HG03565 (cell line): ENCODE measurements at regions not wholly inside any gene's neighbourhood (a gene's known extent, or its start where the extent isn't known, plus 50 kb on each side); places are given as distances from the start of the nearest gene placed in this dataset.
"Not testable (repeated sequence)": the region's sequence is repeated elsewhere in the genome, so short reads cannot be mapped to it uniquely, and the experiment has no call there.

Source experiments
- ATAC-seq: cut with Tn5 transposase; IDR thresholded peaks from one replicate; pipeline ENCODE4 v1.9.1; 2021; ENCODE audit warnings: mild to moderate bottlenecking, moderate library complexity; ENCODE audit not compliant: unreplicated experiment

- no peak for ATAC-seq
These were observed 97.2 kb downstream of the KDR start for GRCh38 chr4:55028196-55028595.

- no peak for ATAC-seq
These were observed 97.8 kb downstream of the KDR start for GRCh38 chr4:55027596-55027995.

DNA sequence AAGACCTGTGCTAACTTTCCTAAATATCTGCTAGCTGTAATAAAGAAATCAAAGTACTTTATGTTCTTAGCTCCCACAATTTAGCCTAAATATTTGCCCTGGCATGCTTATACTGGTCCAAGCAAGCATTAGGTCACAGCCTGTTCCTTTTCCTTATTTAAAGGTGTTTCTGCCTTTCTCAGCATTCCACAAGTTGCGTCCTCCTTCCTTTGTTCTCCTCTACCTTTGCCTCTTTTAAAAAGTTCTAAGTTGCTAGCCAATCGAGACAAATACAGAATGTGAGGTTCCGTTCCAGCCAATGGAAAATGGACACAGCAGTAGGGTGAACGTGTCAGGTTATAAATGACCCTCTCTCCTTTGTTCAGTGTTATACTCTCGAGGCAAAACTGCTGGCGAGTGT lies 99.9 kb downstream of the KDR start:
- ATAC-seq = not testable (repeated sequence)

DNA sequence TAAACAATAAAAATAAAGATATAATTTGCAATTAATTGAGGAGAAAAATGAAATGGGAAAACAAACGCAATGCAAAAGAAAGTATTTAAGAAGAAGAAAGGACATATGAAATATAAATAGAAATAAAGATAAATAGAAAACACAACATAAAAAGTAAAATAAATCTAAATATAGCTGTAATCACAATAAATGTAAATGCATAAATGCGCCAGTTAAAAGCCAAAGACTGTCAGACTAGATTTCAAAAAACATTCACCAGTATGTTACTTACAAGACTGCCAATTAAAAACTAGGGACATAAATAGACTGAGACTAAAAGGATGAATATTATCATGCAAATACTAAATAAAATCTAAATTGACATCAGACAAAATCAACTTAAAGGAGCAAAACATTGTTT lies 102.4 kb downstream of the KDR start:
- ATAC-seq = no peak

GRCh38 chr4:55021214-55021613 lies 104.2 kb downstream of the KDR start:
- no peak for ATAC-seq

GRCh38 chr4:55020131-55020530 lies 105.3 kb downstream of the KDR start:
- no peak for ATAC-seq

GRCh38 chr4:55018978-55019377 lies 106.4 kb downstream of the KDR start:
- ATAC-seq = no peak

DNA sequence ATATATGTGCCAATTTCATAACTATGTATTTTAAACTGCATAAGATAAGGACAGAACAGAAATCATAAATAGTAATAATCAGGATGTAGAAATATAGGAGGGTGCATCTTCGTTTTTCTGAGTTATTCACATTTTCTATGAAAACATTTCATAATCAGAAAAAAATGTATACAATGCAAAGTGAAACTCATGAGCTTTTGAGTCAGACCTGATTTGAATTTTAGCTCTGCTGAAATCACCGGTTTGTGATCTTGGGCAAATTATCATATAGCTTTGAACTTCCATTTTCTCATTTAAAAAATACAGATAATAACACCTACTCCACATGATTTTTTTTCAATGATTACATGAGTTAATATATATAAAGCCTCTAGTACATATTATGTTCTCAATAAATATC lies 106.9 kb downstream of the KDR start:
- ATAC-seq = no peak

GRCh38 chr4:55017406-55017805 lies 108.0 kb downstream of the KDR start:
- no peak for ATAC-seq

DNA sequence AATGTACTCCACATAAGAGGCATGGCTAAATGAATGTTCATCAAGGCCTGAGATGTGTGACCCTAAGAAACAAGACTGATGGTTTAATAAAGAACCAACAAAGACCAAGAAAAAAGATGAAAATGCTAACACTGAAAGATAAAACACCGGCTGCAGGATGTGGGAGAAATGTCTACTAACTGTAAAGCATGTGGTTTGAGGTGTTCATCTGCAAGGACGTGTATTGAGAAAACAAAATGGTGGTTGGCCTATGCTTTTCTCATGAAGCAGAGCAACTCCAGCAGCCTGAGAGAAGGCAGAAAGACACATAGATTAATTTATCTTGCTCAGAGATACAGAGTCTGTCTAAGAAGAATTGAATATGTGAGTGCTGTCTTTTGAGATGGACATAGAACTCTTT lies 109.3 kb downstream of the KDR start:
- ATAC-seq = no peak

DNA sequence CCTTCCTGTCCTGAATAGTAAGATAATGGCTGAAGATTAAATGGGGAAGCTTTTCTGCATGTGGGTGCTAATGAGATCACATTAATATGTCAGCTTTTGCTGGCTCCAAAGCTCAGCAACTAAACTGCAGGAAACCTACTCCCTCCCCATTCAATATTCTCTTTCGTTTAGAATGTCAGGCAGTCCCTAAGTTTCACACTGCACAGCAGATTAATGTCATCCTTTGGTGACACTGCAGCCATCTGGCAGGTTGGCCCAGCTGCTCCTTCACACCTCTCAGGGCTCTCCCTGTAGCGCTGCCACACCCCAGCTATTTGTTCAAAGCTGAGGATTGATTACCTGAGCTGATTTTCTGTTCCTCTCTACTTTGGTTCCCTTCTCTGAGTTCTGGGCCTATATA lies 110.5 kb downstream of the KDR start:
- ATAC-seq = no peak

GRCh38 chr4:55013431-55013955 lies 111.9 kb downstream of the KDR start:
- no peak for ATAC-seq

DNA sequence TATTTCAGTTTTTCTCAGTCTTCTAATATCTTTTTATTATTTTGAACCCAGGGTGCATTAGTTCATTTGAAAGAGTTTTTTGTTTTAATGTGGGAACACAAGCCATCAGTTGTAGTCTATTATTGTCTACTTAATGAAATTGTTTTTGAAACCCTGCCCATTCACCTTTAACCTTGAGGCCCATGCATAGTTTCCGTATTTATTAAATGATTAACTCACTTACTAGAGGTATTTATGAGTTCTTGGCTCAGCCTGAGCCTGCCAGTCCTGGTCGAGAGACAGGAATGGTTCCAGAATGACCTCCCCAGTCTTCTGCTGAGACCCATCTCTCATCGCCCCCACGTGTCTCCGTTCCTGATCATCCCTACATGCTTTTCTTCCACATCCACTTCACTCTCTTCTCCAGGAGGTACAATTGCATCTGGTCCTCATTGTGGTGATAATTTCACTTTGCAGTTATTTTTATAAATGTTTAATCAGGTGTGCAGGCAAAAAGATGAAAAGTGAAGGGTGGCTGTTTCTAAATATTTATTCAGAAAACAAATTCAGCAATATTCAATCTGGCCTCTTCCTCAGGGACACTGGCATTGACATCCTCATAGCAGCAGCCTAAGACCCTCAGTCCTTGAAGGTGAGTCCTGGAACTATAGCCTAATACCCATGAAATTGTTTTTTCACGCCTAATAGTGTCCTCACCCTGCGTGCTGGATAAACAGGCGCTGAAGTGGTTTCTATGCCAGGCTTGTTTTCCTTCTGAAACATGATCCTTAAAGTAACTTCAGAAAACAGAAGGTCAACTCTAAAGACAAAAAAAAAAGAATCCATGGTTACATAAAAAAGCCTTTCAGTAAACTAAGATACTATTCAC lies 112.8 kb downstream of the KDR start:
- ATAC-seq = no peak

- ATAC-seq = no peak
These were observed 113.6 kb downstream of the KDR start for GRCh38 chr4:55011761-55012160.

- ATAC-seq = no peak
These were observed 114.8 kb downstream of the KDR start for GRCh38 chr4:55010550-55010949.

- ATAC-seq = no peak
These were observed 117.0 kb downstream of the KDR start for GRCh38 chr4:55008166-55009056.

- ATAC-seq = no peak
These were observed 119.5 kb downstream of the KDR start for GRCh38 chr4:55005910-55006309.

DNA sequence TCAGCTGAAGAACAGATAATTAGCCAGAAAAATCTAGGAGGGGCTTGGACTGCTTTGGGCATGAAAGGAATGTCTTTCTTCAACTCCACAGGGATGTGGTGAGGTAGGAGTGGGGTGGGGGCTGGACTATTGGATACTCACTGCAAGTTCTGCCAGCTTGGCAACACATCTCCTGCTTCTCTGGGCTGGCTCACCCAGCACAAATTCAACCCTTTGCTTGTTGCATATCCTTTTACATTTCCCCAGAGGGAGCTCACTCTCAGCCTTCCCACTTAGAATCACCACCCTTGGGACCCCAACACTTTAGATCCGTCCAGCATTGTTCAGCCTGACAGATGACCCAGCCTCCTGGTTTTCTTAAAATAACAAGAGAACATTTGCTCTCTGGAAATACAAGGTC lies 120.6 kb downstream of the KDR start:
- no peak for ATAC-seq

- ATAC-seq = no peak
These were observed 123.0 kb downstream of the KDR start for GRCh38 chr4:55002431-55002830.

- ATAC-seq = no peak
These were observed 123.9 kb downstream of the KDR start for GRCh38 chr4:55001538-55001937.

- ATAC-seq = no peak
These were observed 126.4 kb downstream of the KDR start for GRCh38 chr4:54999003-54999402.
